Liver (tissue), 3 donors: ENCODE measurements at regions not wholly inside any gene's neighbourhood (a gene's known extent, or its start where the extent isn't known, plus 50 kb on each side); places are given as distances from the start of the nearest gene placed in this dataset.

Source experiments
- FOXA2 ChIP-seq: IDR thresholded peaks from 2 replicates; pipeline ENCODE4 v1.6.1; 2016; ENCODE audit warnings: antibody characterized with exemption
- GABPA ChIP-seq, 2 donors: IDR thresholded peaks in 1 of 2; conservative IDR thresholded peaks in 1 of 2; 2 replicates each; pipeline ENCODE4 v1.6.1; 2016; ENCODE audit warnings: antibody characterized with exemption in 2 of 2, mild to moderate bottlenecking in 1 of 2, moderate library complexity in 1 of 2
- JUND ChIP-seq, 2 donors: IDR thresholded peaks; 2 replicates each; pipeline ENCODE4 v1.6.1; 2016; ENCODE audit warnings: antibody characterized with exemption in 2 of 2
- TAF1 ChIP-seq: conservative IDR thresholded peaks from 2 replicates; pipeline ENCODE4 v1.6.1; 2016; ENCODE audit warnings: antibody characterized with exemption, mild to moderate bottlenecking
- YY1 ChIP-seq: IDR thresholded peaks from 2 replicates; pipeline ENCODE4 v1.6.1; 2016; ENCODE audit warnings: antibody characterized with exemption, mild to moderate bottlenecking
- TF ChIP-seq, protein P1 (sequence below): fragments of 150-350 bp; IDR thresholded peaks from 2 replicates; pipeline ENCODE4 v1.5.1; 2017; ENCODE audit warnings: improper control_type of control experiment, low read depth, low read length; ENCODE audit not compliant: missing input control
- TF ChIP-seq, protein P2 (sequence below): IDR thresholded peaks from 2 replicates; pipeline ENCODE4 v1.6.1; 2016; ENCODE audit warnings: antibody characterized with exemption
- donor health status: healthy.
- donor health status: healthy.

DNA sequence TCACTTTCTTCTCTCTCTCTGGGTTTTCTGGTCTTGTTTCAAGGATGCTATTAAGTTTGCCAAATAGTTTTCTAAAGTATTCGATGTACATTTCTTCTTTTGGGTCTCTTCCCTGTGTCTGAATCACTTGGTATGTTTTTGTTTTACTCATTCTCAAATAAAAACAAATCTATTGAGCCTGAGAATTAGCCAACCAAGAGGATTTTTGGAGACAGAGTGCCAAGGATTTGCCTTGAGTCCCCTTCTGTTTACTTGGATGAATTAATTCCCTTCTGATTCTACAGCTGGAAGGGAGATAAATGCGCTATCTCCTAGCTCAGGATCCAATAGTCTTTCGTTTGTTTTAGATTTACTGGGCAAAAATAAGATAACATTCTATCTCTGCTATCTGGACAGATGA lies 255.5 kb downstream of the SYT10 start:
- TF ChIP-seq JUND (IDR thresholded peaks at IDR 0.05): no peak
- TF ChIP-seq, protein P1, sequence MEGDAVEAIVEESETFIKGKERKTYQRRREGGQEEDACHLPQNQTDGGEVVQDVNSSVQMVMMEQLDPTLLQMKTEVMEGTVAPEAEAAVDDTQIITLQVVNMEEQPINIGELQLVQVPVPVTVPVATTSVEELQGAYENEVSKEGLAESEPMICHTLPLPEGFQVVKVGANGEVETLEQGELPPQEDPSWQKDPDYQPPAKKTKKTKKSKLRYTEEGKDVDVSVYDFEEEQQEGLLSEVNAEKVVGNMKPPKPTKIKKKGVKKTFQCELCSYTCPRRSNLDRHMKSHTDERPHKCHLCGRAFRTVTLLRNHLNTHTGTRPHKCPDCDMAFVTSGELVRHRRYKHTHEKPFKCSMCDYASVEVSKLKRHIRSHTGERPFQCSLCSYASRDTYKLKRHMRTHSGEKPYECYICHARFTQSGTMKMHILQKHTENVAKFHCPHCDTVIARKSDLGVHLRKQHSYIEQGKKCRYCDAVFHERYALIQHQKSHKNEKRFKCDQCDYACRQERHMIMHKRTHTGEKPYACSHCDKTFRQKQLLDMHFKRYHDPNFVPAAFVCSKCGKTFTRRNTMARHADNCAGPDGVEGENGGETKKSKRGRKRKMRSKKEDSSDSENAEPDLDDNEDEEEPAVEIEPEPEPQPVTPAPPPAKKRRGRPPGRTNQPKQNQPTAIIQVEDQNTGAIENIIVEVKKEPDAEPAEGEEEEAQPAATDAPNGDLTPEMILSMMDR: no peak
- TF ChIP-seq YY1: no peak
- no peak for TF ChIP-seq GABPA (IDR thresholded peaks at IDR 0.05 in 1 of 2, conservative IDR thresholded peaks at IDR 0.05 in 1 of 2)
- TF ChIP-seq, protein P2, sequence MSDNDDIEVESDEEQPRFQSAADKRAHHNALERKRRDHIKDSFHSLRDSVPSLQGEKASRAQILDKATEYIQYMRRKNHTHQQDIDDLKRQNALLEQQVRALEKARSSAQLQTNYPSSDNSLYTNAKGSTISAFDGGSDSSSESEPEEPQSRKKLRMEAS: no peak
- TF ChIP-seq FOXA2: no peak
- TF ChIP-seq TAF1: no peak
